ACC112 (cell line): ENCODE measurements at regions not wholly inside any gene's neighbourhood (a gene's known extent, or its start where the extent isn't known, plus 50 kb on each side); places are given as distances from the start of the nearest gene placed in this dataset.

ENCODE experiments used
- H2AFZ ChIP-seq: fragments of 200-600 bp; sonication (generic); one replicate; pipeline ENCODE4 v1.6.0; 2017; ENCODE audit warnings: antibody characterized with exemption, low read length; ENCODE audit not compliant: unreplicated experiment
- H3K27ac ChIP-seq: fragments of 200-600 bp; sonication (generic); 2 replicates; pipeline ENCODE4 v1.5.1; 2014; ENCODE audit warnings: low read depth, mild to moderate bottlenecking, antibody characterized with exemption, low read length, moderate library complexity
- H3K27me3 ChIP-seq: fragments of 200-600 bp; sonication (generic); 2 replicates; pipeline ENCODE4 v1.6.1; 2014; ENCODE audit warnings: mild to moderate bottlenecking, antibody characterized with exemption, low read length, moderate library complexity, mixed read lengths; ENCODE audit not compliant: insufficient read depth
- H3K36me3 ChIP-seq: fragments of 200-600 bp; sonication (generic); 2 replicates; pipeline ENCODE4 v1.6.1; 2016; ENCODE audit warnings: mild to moderate bottlenecking, antibody characterized with exemption, low read length, moderate library complexity, mixed read lengths; ENCODE audit not compliant: insufficient read depth
- H3K4me1 ChIP-seq: fragments of 200-600 bp; sonication (generic); one replicate; pipeline ENCODE4 v1.6.1; 2016; ENCODE audit warnings: low read length, mixed read lengths; ENCODE audit not compliant: insufficient read depth, unreplicated experiment, control insufficient read depth
- H3K4me3 ChIP-seq: fragments of 200-600 bp; sonication (generic); 2 replicates; pipeline ENCODE4 v1.5.1; 2014; ENCODE audit warnings: mild to moderate bottlenecking, low read depth, low read length
- H3K79me2 ChIP-seq: fragments of 200-600 bp; sonication (generic); one replicate; pipeline ENCODE4 v1.6.0; 2016; ENCODE audit warnings: low read length; ENCODE audit not compliant: control insufficient read depth, unreplicated experiment, insufficient read depth

- Histone ChIP-seq H3K4me1 (no peaks in the 10 kb centered on the region), H3K27me3 (no peaks in the 10 kb centered on the region), H2AFZ (no peak overlapping the region), H3K36me3 (no peaks in the 10 kb centered on the region), H3K4me3 (no peak overlapping the region), H3K27ac (no peak overlapping the region), H3K79me2 (no peaks in the 10 kb centered on the region)
Measured at GRCh38 chr3:161796312-161796711, 299.7 kb downstream of the OTOL1 start.

GRCh38 chr3:161796780-161797179 is 300.2 kb downstream of the OTOL1 start:
- Histone ChIP-seq H3K4me3 (no peak overlapping the region), H3K27me3 (no peaks in the 10 kb centered on the region), H3K36me3 (no peaks in the 10 kb centered on the region), H3K79me2 (no peaks in the 10 kb centered on the region), H2AFZ (no peak overlapping the region), H3K4me1 (no peaks in the 10 kb centered on the region), H3K27ac (no peak overlapping the region)

- Histone ChIP-seq H3K27ac (no peak overlapping the region), H3K4me3 (no peak overlapping the region), H3K79me2 (no peaks in the 10 kb centered on the region), H3K4me1 (no peaks in the 10 kb centered on the region), H3K36me3 (no peaks in the 10 kb centered on the region), H2AFZ (no peak overlapping the region), H3K27me3 (no peaks in the 10 kb centered on the region)
Measured at GRCh38 chr3:161798016-161798415, 301.4 kb downstream of the OTOL1 start.

GRCh38 chr3:161800985-161801559 is 304.5 kb downstream of the OTOL1 start:
- Histone ChIP-seq H3K27ac (no peak overlapping the region), H3K4me3 (no peak overlapping the region), H3K4me1 (no peaks in the 10 kb centered on the region), H3K27me3 (no peaks in the 10 kb centered on the region), H3K79me2 (no peaks in the 10 kb centered on the region), H2AFZ (no peak overlapping the region), H3K36me3 (no peaks in the 10 kb centered on the region)

GRCh38 chr3:161818106-161818505 is 321.5 kb downstream of the OTOL1 start:
- H3K4me3 ChIP-seq, result no peak overlapping the region

GRCh38 chr3:161821591-161821990 is 325.0 kb downstream of the OTOL1 start:
- no peaks in the 10 kb centered on the region for H3K36me3 ChIP-seq
- no peaks in the 10 kb centered on the region for H3K79me2 ChIP-seq
- H3K4me1 ChIP-seq, result no peaks in the 10 kb centered on the region
- no peak overlapping the region for H2AFZ ChIP-seq
- no peak overlapping the region for H3K4me3 ChIP-seq
- no peak overlapping the region for H3K27ac ChIP-seq
- H3K27me3 ChIP-seq, result no peaks in the 10 kb centered on the region

More at GRCh38 chr3:161818106-161818505, 321.5 kb downstream of the OTOL1 start:
- Histone ChIP-seq H3K36me3 (no peaks in the 10 kb centered on the region), H3K79me2 (no peaks in the 10 kb centered on the region), H3K4me1 (no peaks in the 10 kb centered on the region), H2AFZ (no peak overlapping the region), H3K27ac (no peak overlapping the region), H3K27me3 (no peaks in the 10 kb centered on the region)

- H3K4me3 ChIP-seq, result no peak overlapping the region
- H3K36me3 ChIP-seq, result no peaks in the 10 kb centered on the region
- no peaks in the 10 kb centered on the region for H3K4me1 ChIP-seq
- H3K27me3 ChIP-seq, result no peaks in the 10 kb centered on the region
- no peaks in the 10 kb centered on the region for H3K79me2 ChIP-seq
- no peak overlapping the region for H3K27ac ChIP-seq
- no peak overlapping the region for H2AFZ ChIP-seq
Measured at GRCh38 chr3:161822291-161822690, 325.7 kb downstream of the OTOL1 start.

- no peaks in the 10 kb centered on the region for H3K27me3 ChIP-seq
- H3K4me3 ChIP-seq, result no peak overlapping the region
- H3K4me1 ChIP-seq, result no peaks in the 10 kb centered on the region
- H3K36me3 ChIP-seq, result no peaks in the 10 kb centered on the region
- no peak overlapping the region for H2AFZ ChIP-seq
- no peaks in the 10 kb centered on the region for H3K79me2 ChIP-seq
- H3K27ac ChIP-seq, result no peak overlapping the region
Measured at GRCh38 chr3:161823910-161824309, 327.3 kb downstream of the OTOL1 start.

- Histone ChIP-seq H3K36me3 (no peaks in the 10 kb centered on the region), H3K27me3 (no peaks in the 10 kb centered on the region), H2AFZ (no peak overlapping the region), H3K4me3 (no peak overlapping the region), H3K4me1 (no peaks in the 10 kb centered on the region), H3K27ac (no peak overlapping the region), H3K79me2 (no peaks in the 10 kb centered on the region)
Measured at GRCh38 chr3:161838021-161838420, 341.4 kb downstream of the OTOL1 start.

- H3K36me3 ChIP-seq, result no peaks in the 10 kb centered on the region
- no peaks in the 10 kb centered on the region for H3K4me1 ChIP-seq
- H3K27ac ChIP-seq, result no peak overlapping the region
- no peaks in the 10 kb centered on the region for H3K79me2 ChIP-seq
- no peak overlapping the region for H2AFZ ChIP-seq
- H3K27me3 ChIP-seq, result no peaks in the 10 kb centered on the region
- no peak overlapping the region for H3K4me3 ChIP-seq
Measured at GRCh38 chr3:161848376-161848775, 351.8 kb downstream of the OTOL1 start.

GRCh38 chr3:161851941-161852566 is 355.4 kb downstream of the OTOL1 start:
- H3K79me2 ChIP-seq, result no peaks in the 10 kb centered on the region

More at GRCh38 chr3:161851941-161852566, 355.4 kb downstream of the OTOL1 start:
- Histone ChIP-seq H3K27ac (no peak overlapping the region), H3K36me3 (no peaks in the 10 kb centered on the region), H3K27me3 (no peaks in the 10 kb centered on the region), H3K4me1 (no peaks in the 10 kb centered on the region), H3K4me3 (no peak overlapping the region), H2AFZ (no peak overlapping the region)
